Astrocyte of the cerebellum (primary cell): ENCODE measurements at regions not wholly inside any gene's neighbourhood (a gene's known extent, or its start where the extent isn't known, plus 50 kb on each side); places are given as distances from the start of the nearest gene placed in this dataset.

ENCODE experiments used
- DNase-seq: peaks from one replicate; pipeline ENCODE4 v3.0.0-alpha.2; 2011; ENCODE audit warnings: low read depth
- H3K4me3 ChIP-seq: 2 replicates; pipeline ENCODE4 v1.5.1; 2011; ENCODE audit warnings: mild to moderate bottlenecking, low read depth, low read length, moderate library complexity
- in situ Hi-C: cut with HindIII; loops from 2 replicates; pipeline ENCODE4 v1.10.0; 2017; ENCODE audit warnings: low sequenced_read_pairs
- TF ChIP-seq, protein P1 (sequence below): IDR thresholded peaks from 2 replicates; pipeline ENCODE4 v1.5.1; 2012; ENCODE audit warnings: low read length, low read depth, moderate library complexity, mild to moderate bottlenecking; ENCODE audit errors: missing control alignments

DNA sequence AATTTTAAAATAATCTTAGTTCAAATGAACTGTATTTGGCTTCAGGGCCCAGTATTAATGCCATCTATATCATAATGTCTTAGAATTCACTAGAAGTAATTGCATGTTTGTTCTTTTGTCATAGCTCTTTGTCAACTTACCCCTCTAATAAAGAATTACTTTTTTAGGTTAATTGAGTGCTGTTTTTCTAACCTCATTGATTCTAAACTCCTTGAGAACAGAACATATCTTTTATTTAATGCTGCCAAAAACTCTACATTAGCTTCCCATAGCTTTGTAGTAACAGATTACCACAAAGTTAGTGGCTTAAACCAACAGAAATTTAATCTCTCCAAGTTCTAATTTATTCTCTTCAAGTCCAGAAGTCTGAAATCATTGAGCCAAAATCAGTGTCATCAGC is 242.4 kb downstream of the LURAP1L start:
- H3K4me3 ChIP-seq = no peak overlapping the region
- in situ Hi-C loops = no loop called here
- no peak for DNase-seq
- TF ChIP-seq, protein P1, sequence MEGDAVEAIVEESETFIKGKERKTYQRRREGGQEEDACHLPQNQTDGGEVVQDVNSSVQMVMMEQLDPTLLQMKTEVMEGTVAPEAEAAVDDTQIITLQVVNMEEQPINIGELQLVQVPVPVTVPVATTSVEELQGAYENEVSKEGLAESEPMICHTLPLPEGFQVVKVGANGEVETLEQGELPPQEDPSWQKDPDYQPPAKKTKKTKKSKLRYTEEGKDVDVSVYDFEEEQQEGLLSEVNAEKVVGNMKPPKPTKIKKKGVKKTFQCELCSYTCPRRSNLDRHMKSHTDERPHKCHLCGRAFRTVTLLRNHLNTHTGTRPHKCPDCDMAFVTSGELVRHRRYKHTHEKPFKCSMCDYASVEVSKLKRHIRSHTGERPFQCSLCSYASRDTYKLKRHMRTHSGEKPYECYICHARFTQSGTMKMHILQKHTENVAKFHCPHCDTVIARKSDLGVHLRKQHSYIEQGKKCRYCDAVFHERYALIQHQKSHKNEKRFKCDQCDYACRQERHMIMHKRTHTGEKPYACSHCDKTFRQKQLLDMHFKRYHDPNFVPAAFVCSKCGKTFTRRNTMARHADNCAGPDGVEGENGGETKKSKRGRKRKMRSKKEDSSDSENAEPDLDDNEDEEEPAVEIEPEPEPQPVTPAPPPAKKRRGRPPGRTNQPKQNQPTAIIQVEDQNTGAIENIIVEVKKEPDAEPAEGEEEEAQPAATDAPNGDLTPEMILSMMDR = no peak

DNA sequence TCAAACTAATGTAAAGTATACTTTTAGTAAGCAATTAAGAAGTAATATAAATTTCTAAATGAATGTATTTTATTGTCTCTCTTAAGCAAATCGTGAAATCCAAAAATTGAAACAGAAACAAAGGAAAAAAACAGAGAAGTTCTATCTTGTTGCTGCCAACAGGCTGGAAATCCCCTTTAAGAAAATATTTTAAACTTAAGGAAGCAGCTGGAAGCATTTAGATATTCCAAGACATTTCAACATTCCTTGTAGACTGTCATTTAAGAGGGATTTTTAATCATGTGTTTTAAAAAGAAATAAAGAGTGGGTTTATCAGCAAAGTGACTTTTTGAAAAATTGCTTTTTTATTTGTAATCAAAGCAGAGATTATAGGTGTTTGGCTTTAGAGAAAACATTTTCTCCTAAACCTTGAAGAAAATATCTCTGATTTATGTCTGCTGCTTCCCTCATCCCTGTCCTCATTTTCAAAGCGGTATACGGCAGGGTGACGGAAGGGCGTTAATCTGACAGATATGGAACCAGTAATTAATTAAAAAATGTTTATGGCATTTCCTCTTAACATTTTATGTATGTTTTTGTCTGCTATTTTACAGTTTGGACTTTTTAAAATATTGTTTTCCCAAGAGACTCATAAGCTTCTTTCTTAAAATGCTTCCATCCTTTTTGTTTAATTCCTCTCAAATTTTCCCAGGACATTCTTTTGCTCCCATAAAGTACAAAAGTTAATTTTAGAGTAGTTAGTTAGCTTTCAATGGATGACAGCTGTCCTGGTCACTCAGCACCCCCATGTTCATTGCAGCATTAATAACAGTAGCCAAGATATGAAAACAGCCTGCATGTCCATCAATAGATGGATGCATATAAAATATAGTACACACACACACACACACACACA is 245.6 kb downstream of the LURAP1L start:
- in situ Hi-C loops = no loop called here
- TF ChIP-seq, protein P1 = no peak
- no peak overlapping the region for H3K4me3 ChIP-seq
- no peak for DNase-seq

DNA sequence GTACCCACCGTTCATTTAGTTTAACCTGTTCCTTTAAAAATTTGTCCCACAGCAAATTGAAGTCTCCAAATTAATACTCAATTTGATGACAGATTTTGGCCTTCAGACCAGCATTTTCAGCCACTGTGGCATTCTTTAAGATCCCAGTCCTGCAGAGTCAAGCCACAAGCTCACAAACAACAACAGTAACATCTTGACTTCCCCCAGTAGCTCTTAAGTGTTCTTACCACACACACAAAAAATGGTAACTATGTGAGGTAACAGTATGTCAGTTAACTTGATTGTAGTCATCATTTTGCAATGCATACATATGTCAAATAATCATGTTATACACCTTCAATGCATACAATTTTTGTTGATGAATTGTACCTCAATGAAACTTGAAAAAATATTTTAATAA is 247.9 kb downstream of the LURAP1L start:
- DNase-seq = no peak
- in situ Hi-C loops = no loop called here
- TF ChIP-seq, protein P1 = no peak
- no peak overlapping the region for H3K4me3 ChIP-seq

DNA sequence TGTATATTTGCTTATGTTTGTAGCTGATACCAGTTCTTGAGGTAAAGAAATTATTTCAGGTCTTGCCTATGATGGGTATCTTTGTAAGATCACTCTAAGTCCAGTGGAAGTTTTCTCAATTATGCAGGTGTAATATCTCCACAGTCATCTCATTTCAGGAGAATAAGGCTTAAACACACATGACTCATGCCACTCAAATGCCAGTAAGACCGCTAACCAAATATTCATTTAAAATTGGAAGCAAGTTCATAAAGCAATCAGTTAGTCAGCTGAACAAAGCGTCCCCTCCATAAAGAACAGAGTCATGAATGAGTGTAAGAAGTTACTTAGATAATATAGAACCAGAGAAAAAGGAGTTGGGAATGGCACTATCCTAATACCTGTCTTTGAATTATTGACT is 248.7 kb downstream of the LURAP1L start:
- in situ Hi-C loops = no loop called here
- peak; percentile 12 for DNase-seq
- H3K4me3 ChIP-seq = no peak overlapping the region
- TF ChIP-seq, protein P1 = no peak

DNA sequence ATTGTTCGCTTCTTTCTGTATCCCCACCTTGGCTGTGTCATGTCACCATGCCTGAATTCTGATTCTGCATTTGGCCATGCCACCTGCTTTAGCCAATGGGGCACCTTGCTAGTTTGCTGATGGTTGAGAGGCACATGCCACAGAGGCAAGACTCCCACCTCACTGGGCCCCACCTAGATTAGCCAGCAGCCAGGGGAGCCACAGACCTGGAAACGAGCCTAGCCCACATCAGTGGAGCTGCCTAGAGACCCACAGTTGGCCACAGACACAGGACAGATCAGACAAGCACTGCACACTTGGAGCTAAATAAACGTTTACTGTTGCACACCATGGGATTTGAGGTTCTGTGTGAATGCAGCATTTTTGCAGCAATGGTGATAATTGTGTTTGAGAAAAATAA is 252.1 kb downstream of the LURAP1L start:
- H3K4me3 ChIP-seq = no peak overlapping the region
- DNase-seq = no peak
- in situ Hi-C loops = no loop called here
- TF ChIP-seq, protein P1 = no peak

DNA sequence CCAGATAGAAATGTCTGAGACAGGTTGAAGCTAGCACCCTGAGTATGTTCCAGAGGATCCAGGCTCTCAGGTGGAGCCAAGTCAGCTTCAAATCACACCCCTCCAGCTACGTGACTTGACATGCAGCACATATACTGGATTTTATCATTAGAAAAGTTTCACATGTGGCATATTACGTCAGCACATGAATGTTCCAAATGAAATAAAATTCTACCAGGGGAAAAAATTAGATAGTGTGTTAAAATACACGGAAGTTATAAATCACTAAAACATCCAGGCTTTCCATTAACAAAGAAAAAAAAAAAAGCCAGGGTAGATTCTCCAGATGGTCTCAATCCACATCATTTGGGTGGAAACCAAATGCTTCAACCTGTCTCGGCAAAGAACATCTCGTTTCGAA is 251.6 kb downstream of the MPDZ start:
- H3K4me3 ChIP-seq = no peak overlapping the region
- DNase-seq = no peak
- TF ChIP-seq, protein P1 = no peak
- in situ Hi-C loops = no loop called here
